ENCODE measurements at regions not wholly inside any gene's neighbourhood (a gene's known extent, or its start where the extent isn't known, plus 50 kb on each side); places are given as distances from the start of the nearest gene placed in this dataset.

DNA sequence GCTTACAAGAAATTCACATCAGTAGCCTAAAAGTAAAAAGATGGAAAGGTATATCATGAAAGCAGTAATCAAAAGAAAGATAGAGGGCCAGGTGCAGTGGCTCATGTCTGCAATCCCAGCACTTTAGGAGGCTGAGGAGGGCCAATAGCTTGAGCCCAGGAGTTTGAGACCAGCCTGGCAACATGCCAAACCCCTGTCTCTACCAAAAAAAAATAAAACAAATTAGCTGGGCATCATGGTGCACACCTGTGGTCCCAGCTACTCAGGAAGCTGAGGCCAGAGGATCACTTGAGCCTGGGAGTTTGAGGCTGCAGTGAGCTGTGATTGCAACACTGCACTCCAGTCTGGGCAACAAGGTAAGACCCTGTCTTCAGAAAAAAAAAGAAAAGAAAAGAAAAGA lies 55.5 kb downstream of the GSPT2 start:
- no peak for TF ChIP-seq TAF1 (IDR thresholded peaks at IDR 0.05; ENCODE audit: low read depth)
- TF ChIP-seq EP300 (conservative IDR thresholded peaks at IDR 0.05; ENCODE audit: poor library complexity, severe bottlenecking) = no peak
- TF ChIP-seq POLR2AphosphoS5 (IDR thresholded peaks at IDR 0.05) = no peak
- Histone ChIP-seq H3K9me2 (ENCODE audit: insufficient read depth, low read length) (no peaks in the 10 kb centered on the region), H3K4me3 (ENCODE audit: low read length) (no peak overlapping the region), H4K20me1 (ENCODE audit: insufficient read depth) (no peaks in the 10 kb centered on the region), H3K9ac (ENCODE audit: low read length) (no peak overlapping the region), H3K9me3 (ENCODE audit: low read length) (no peaks in the 10 kb centered on the region), H3F3A (ENCODE audit: insufficient read depth, low read length, poor library complexity, severe bottlenecking) (no peaks in the 10 kb centered on the region), H2AFZ (ENCODE audit: low read depth, low read length) (no peak overlapping the region), H3K79me2 (replicated peaks; ENCODE audit: insufficient read depth, low read length) (no peaks in the 10 kb centered on the region), H3K36me3 (ENCODE audit: insufficient read depth, low read length) (no peaks in the 10 kb centered on the region), H3K27ac (ENCODE audit: low read length) (no peak overlapping the region), H3K27me3 (ENCODE audit: insufficient read depth, low read depth, low read length) (no peaks in the 10 kb centered on the region), H3K4me2 (ENCODE audit: low read length) (no peak overlapping the region)

DNA sequence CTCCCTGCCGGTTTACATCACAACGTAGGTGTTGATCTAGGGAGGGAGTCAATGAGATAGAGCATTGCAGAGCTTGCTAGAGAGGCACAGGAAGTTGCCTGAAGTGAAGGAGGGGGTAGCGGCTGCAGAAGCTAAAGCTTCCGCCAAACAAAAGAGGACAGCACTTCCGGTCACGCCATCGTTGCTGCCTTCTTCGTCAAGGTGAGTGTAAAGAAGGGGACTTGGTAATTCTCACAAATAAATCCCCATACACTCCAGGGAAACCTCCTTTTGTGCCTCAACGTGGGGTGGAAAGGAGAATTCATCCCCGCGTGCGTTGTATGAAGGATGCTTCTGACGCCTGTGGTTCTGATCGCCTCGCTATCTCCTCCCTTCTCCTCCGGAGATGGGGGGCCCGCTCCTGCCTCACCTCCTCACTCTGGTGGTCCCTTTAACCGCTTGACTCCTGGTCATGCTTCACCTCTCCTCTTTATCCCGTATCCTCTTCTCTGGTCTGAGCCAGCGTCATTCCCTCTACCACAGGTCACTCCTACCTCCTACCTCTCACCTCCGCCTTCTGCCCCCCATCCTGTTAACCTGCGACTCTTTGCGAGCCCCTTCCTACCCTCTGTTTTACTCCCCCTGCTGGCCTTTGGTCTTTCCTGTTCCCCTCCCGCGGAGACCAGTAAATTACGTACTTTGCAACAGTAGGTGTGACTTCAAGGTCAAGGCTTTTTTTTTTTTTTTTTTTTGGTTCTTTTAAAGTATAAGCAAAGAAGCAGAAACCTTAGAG lies 59.9 kb downstream of the GSPT2 start:
- Histone ChIP-seq H2AFZ (ENCODE audit: low read depth, low read length) (peak overlapping the region; percentile 73), H3K9ac (ENCODE audit: low read length) (peak overlapping the region; percentile 82)

More for the DNA sequence above, 59.9 kb downstream of the GSPT2 start:
- H3K4me2 ChIP-seq (ENCODE audit: low read length) = no peak overlapping the region
- no peaks in the 10 kb centered on the region for H3K27me3 ChIP-seq (ENCODE audit: insufficient read depth, low read depth, low read length)
- H3K4me3 ChIP-seq (ENCODE audit: low read length) = peak overlapping the region; percentile 74
- peak overlapping the region; percentile 84 for H3K27ac ChIP-seq (ENCODE audit: low read length)
- TF ChIP-seq, protein P1, sequence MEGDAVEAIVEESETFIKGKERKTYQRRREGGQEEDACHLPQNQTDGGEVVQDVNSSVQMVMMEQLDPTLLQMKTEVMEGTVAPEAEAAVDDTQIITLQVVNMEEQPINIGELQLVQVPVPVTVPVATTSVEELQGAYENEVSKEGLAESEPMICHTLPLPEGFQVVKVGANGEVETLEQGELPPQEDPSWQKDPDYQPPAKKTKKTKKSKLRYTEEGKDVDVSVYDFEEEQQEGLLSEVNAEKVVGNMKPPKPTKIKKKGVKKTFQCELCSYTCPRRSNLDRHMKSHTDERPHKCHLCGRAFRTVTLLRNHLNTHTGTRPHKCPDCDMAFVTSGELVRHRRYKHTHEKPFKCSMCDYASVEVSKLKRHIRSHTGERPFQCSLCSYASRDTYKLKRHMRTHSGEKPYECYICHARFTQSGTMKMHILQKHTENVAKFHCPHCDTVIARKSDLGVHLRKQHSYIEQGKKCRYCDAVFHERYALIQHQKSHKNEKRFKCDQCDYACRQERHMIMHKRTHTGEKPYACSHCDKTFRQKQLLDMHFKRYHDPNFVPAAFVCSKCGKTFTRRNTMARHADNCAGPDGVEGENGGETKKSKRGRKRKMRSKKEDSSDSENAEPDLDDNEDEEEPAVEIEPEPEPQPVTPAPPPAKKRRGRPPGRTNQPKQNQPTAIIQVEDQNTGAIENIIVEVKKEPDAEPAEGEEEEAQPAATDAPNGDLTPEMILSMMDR (IDR thresholded peaks at IDR 0.05; ENCODE audit: poor library complexity, severe bottlenecking) = peak; percentile 55
- TF ChIP-seq POLR2AphosphoS5 (IDR thresholded peaks at IDR 0.05) = peak; percentile 31
- TF ChIP-seq EP300 (conservative IDR thresholded peaks at IDR 0.05; ENCODE audit: poor library complexity, severe bottlenecking) = no peak
- peak; percentile 54 for TF ChIP-seq SMC3 (conservative IDR thresholded peaks at IDR 0.05; ENCODE audit: poor library complexity)
- no peak for TF ChIP-seq EZH2 (IDR thresholded peaks at IDR 0.05; ENCODE audit: borderline replicate concordance, insufficient read depth, low read length, poor library complexity, severe bottlenecking)
- TF ChIP-seq RAD21 (conservative IDR thresholded peaks at IDR 0.05) = peak; percentile 50
- no peak for TF ChIP-seq TAF1 (IDR thresholded peaks at IDR 0.05; ENCODE audit: low read depth)
- TF ChIP-seq, protein P2, sequence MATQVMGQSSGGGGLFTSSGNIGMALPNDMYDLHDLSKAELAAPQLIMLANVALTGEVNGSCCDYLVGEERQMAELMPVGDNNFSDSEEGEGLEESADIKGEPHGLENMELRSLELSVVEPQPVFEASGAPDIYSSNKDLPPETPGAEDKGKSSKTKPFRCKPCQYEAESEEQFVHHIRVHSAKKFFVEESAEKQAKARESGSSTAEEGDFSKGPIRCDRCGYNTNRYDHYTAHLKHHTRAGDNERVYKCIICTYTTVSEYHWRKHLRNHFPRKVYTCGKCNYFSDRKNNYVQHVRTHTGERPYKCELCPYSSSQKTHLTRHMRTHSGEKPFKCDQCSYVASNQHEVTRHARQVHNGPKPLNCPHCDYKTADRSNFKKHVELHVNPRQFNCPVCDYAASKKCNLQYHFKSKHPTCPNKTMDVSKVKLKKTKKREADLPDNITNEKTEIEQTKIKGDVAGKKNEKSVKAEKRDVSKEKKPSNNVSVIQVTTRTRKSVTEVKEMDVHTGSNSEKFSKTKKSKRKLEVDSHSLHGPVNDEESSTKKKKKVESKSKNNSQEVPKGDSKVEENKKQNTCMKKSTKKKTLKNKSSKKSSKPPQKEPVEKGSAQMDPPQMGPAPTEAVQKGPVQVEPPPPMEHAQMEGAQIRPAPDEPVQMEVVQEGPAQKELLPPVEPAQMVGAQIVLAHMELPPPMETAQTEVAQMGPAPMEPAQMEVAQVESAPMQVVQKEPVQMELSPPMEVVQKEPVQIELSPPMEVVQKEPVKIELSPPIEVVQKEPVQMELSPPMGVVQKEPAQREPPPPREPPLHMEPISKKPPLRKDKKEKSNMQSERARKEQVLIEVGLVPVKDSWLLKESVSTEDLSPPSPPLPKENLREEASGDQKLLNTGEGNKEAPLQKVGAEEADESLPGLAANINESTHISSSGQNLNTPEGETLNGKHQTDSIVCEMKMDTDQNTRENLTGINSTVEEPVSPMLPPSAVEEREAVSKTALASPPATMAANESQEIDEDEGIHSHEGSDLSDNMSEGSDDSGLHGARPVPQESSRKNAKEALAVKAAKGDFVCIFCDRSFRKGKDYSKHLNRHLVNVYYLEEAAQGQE (IDR thresholded peaks at IDR 0.05; ENCODE audit: borderline replicate concordance) = no peak
- TF ChIP-seq MXI1 (conservative IDR thresholded peaks at IDR 0.05; ENCODE audit: poor library complexity, severe bottlenecking) = peak; percentile 21
- no peaks in the 10 kb centered on the region for H3F3A ChIP-seq (ENCODE audit: insufficient read depth, low read length, poor library complexity, severe bottlenecking)
- H3K9me2 ChIP-seq (ENCODE audit: insufficient read depth, low read length) = no peaks in the 10 kb centered on the region
- H3K79me2 ChIP-seq (replicated peaks; ENCODE audit: insufficient read depth, low read length) = peaks cover 25% of the 10 kb centered on the region
- H3K36me3 ChIP-seq (ENCODE audit: insufficient read depth, low read length) = no peaks in the 10 kb centered on the region
- no peaks in the 10 kb centered on the region for H3K9me3 ChIP-seq (ENCODE audit: low read length)
- no peaks in the 10 kb centered on the region for H4K20me1 ChIP-seq (ENCODE audit: insufficient read depth)

All from neural cell (in vitro differentiated cells).